Upper lobe of left lung (tissue), 4 donors: ENCODE measurements at regions not wholly inside any gene's neighbourhood (a gene's known extent, or its start where the extent isn't known, plus 50 kb on each side); places are given as distances from the start of the nearest gene placed in this dataset.

ENCODE experiments used
- CTCF ChIP-seq, 6 experiments: fragments of 450-650 bp in 4 of 6; fragments of 200-600 bp in 2 of 6; sonication (generic) in 2 of 6; IDR thresholded peaks; one replicate each; pipeline ENCODE4 v1.5.1; 2016 to 2019; ENCODE audit warnings: antibody characterized with exemption in 6 of 6
- POLR2A ChIP-seq, 4 donors: fragments of 450-650 bp; IDR thresholded peaks; one replicate each; pipeline ENCODE4 v1.5.1; 2016 to 2017; ENCODE audit warnings: antibody characterized with exemption in 4 of 4, mild to moderate bottlenecking in 2 of 4
- POLR2AphosphoS5 ChIP-seq, 2 donors: sonication (generic); formaldehyde crosslinking; IDR thresholded peaks; one replicate each; pipeline ENCODE4 v1.5.1; 2017; ENCODE audit warnings: antibody characterized with exemption in 2 of 2

- TF ChIP-seq CTCF (IDR thresholded peaks at IDR 0.05) (no peak), POLR2AphosphoS5 (IDR thresholded peaks at IDR 0.05) (no peak), POLR2A (IDR thresholded peaks at IDR 0.05) (no peak)
These were observed 210.7 kb upstream of the LDB2 start for GRCh38 chr4:17109126-17109525.
